ENCODE measurements at regions not wholly inside any gene's neighbourhood (a gene's known extent, or its start where the extent isn't known, plus 50 kb on each side); places are given as distances from the start of the nearest gene placed in this dataset.

GRCh38 chr22:48415520-48415919 is 1412.2 kb downstream of the BRD1 start:
- TF ChIP-seq CTCF (IDR thresholded peaks at IDR 0.05): no peak
- TF ChIP-seq POLR2A (IDR thresholded peaks at IDR 0.05): no peak
- TF ChIP-seq EP300 (IDR thresholded peaks at IDR 0.05): no peak
